ENCODE measurements at regions not wholly inside any gene's neighbourhood (a gene's known extent, or its start where the extent isn't known, plus 50 kb on each side); places are given as distances from the start of the nearest gene placed in this dataset.

- TF ChIP-seq, protein P1, sequence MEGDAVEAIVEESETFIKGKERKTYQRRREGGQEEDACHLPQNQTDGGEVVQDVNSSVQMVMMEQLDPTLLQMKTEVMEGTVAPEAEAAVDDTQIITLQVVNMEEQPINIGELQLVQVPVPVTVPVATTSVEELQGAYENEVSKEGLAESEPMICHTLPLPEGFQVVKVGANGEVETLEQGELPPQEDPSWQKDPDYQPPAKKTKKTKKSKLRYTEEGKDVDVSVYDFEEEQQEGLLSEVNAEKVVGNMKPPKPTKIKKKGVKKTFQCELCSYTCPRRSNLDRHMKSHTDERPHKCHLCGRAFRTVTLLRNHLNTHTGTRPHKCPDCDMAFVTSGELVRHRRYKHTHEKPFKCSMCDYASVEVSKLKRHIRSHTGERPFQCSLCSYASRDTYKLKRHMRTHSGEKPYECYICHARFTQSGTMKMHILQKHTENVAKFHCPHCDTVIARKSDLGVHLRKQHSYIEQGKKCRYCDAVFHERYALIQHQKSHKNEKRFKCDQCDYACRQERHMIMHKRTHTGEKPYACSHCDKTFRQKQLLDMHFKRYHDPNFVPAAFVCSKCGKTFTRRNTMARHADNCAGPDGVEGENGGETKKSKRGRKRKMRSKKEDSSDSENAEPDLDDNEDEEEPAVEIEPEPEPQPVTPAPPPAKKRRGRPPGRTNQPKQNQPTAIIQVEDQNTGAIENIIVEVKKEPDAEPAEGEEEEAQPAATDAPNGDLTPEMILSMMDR (IDR thresholded peaks at IDR 0.05): no peak
- TF ChIP-seq POLR2A (IDR thresholded peaks at IDR 0.05): no peak
- Histone ChIP-seq H3K27me3 (no peaks in the 10 kb centered on the region), H3K4me3 (no peak overlapping the region), H3K27ac (no peak overlapping the region), H3K36me3 (replicated peaks in 1 of 2) (no peaks in the 10 kb centered on the region), H3K9me3 (replicated peaks in 1 of 3) (no peaks in the 10 kb centered on the region), H3K4me1 (replicated peaks in 1 of 2) (no peaks in the 10 kb centered on the region)
- WGBS, 4 donors: 62 to 86% (median 75%) methylated on average over 5 to 12 of the region's 12 CpGs
- intact Hi-C loops (cut with DNase I): no loop called here
- DNase-seq: peak in 3 of 7 donors; percentile 3 to 18 (median 8)
Measured at GRCh38 chr15:25241241-25241801, 197.5 kb downstream of the UBE3A start.

DNA sequence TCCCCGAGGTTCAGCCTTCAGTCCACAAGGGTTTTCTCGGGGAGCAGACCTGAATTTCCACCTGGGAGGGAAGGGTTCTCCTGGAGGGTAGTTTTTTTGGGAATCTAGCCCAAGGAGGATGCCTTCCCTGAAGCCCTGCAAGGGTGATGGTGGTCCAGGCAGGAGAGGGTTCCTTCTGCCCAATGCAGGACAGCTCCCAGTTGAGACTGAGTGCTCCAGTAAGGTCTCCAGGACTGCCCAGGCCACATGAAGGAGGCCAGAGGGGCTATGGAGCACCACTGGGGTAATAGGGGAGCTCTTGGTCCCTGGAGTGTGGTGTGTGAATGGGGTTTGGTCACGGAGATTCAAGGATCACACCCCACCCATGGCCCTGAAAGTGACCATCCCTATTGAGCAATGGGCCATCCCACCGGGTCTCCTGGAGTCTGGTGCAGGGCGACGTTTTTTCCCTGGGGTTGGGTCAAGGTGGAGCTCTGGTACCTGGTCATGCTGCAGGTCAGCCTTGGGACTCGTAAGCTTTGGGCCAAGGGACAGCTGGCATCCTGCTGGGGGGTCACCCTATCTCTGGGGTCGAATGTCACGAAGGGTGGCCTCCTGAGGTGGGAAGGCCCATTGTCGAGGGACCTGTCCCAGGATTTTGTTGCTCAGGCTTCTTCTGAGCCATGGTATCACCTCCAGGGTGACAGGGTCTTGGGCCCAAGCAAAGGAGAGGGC is 196.5 kb downstream of the UBE3A start:
- WGBS, 4 donors: 70 to 85% (median 77%) methylated on average over 1 to 10 of the region's 10 CpGs
- H3K4me1 ChIP-seq (replicated peaks in 1 of 2): no peaks in the 10 kb centered on the region
- no peak overlapping the region for H3K4me3 ChIP-seq
- H3K9me3 ChIP-seq (replicated peaks in 1 of 3): no peaks in the 10 kb centered on the region
- no peaks in the 10 kb centered on the region for H3K27me3 ChIP-seq
- no peak overlapping the region for H3K27ac ChIP-seq
- intact Hi-C loops (cut with DNase I): no loop called here
- peak in 5 of 7 donors; percentile 4 to 37 (median 5) for DNase-seq
- TF ChIP-seq, protein P1 (IDR thresholded peaks at IDR 0.05): no peak
- no peak for TF ChIP-seq POLR2A (IDR thresholded peaks at IDR 0.05)
- H3K36me3 ChIP-seq (replicated peaks in 1 of 2): no peaks in the 10 kb centered on the region

DNA sequence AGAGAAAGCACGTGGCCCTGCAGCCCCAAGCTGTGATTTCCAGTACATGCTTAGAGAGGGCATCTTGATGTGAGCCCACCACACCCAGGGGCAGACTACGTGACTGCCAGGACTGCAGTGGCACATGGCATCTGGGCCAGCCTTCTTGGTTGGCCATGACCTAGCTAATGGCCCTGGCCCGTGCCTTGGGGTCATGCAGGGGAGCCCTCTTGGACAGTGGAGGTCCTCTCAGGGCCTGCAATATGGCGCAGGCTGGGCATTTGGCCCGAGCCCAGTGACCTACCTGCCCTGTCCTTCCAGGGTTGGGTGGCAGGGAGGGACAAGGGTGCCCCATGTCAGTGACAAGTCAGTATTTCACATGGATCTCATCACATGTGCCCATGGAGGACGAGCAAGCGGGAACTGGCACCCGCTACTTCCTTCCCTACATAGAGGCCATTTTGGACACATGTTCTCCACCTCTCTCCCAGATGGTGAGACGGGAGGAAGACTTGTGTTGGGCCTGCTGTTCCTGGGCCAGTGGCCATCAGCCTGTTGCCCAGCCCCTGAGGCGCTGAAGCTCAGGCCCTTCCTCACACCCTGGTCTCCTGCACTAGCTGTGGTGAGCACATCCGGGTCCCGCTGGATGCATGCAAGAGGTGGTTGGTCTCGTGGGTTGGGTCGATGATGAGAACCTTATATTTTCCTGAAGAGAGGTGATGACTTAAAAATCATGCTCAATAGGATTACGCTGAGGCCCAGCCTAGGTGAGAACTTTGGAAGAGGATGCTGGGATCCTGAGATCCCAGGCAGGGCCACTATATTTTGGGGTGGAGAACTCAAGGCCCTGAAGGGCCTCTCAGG is 195.6 kb downstream of the UBE3A start:
- TF ChIP-seq, protein P1 (IDR thresholded peaks at IDR 0.05): no peak
- no peak for TF ChIP-seq POLR2A (IDR thresholded peaks at IDR 0.05)
- no peaks in the 10 kb centered on the region for H3K36me3 ChIP-seq (replicated peaks in 1 of 2)
- DNase-seq: peak in 6 of 7 donors; percentile 0 to 33 (median 6)
- WGBS, 4 donors: 86 to 95% (median 88%) methylated on average over 10 to 15 of the region's 15 CpGs
- no peaks in the 10 kb centered on the region for H3K4me1 ChIP-seq (replicated peaks in 1 of 2)
- intact Hi-C loops (cut with DNase I): no loop called here
- H3K9me3 ChIP-seq (replicated peaks in 1 of 3): no peaks in the 10 kb centered on the region
- H3K27ac ChIP-seq: no peak overlapping the region
- no peak overlapping the region for H3K4me3 ChIP-seq
- H3K27me3 ChIP-seq: no peaks in the 10 kb centered on the region

DNA sequence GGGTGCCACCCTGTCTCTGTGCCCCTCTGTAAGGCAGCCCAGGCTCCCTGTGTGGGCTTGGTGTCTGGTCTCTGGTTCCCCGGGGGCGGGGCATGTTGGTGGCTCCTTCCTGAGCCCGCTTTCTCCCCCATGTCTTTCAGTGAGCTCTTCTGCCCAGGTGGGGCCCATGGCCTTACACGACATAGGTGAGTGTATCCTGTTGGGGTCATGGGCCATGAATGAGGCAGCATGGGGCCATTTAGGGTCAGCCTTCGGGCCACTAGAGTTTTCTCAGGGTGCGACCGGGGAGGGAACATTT is 195.1 kb downstream of the UBE3A start:
- Histone ChIP-seq H3K9me3 (replicated peaks in 1 of 3) (no peaks in the 10 kb centered on the region), H3K4me1 (replicated peaks in 1 of 2) (no peaks in the 10 kb centered on the region), H3K27me3 (no peaks in the 10 kb centered on the region), H3K36me3 (replicated peaks in 1 of 2) (no peaks in the 10 kb centered on the region), H3K27ac (no peak overlapping the region), H3K4me3 (no peak overlapping the region)
- peak in 4 of 7 donors; percentile 1 to 20 (median 3) for DNase-seq
- no peak for TF ChIP-seq POLR2A (IDR thresholded peaks at IDR 0.05)
- TF ChIP-seq, protein P1 (IDR thresholded peaks at IDR 0.05): no peak
- intact Hi-C loops (cut with DNase I): no loop called here
- 80 to 90% (median 86%) methylated on average over 1 to 7 of the region's 7 CpGs for whole genome bisulfite sequencing, 4 donors
